Dendritic cell treated with granulocyte-macrophage colony-stimulating factor and Interleukin-4, amounts not matched to agents 40 ng/mL and 50 ng/mL, for 4 days (primary cell): ENCODE measurements at regions not wholly inside any gene's neighbourhood (a gene's known extent, or its start where the extent isn't known, plus 50 kb on each side); places are given as distances from the start of the nearest gene placed in this dataset.

Source experiments
- H3K27ac Mint-ChIP-seq: one replicate; pipeline ENCODE4 v1.8.0; 2022; ENCODE audit warnings: mild to moderate bottlenecking, mixed read lengths
- H3K27me3 Mint-ChIP-seq: one replicate; pipeline ENCODE4 v1.8.0; 2022; ENCODE audit warnings: mild to moderate bottlenecking, mixed read lengths
- H3K36me3 Mint-ChIP-seq: one replicate; pipeline ENCODE4 v1.8.0; 2022; ENCODE audit warnings: low read depth, mixed read lengths
- H3K4me1 Mint-ChIP-seq: one replicate; pipeline ENCODE4 v1.8.0; 2022; ENCODE audit warnings: low read depth, mixed read lengths
- H3K4me3 Mint-ChIP-seq: one replicate; pipeline ENCODE4 v1.8.0; 2022; ENCODE audit warnings: mild to moderate bottlenecking, moderate library complexity, mixed read lengths
- H3K9me3 Mint-ChIP-seq: one replicate; pipeline ENCODE4 v1.8.0; 2022; ENCODE audit warnings: mixed read lengths
- intact Hi-C: fragments of 100-400 bp; cut with micrococcal nuclease; formaldehyde crosslinking; loops from one replicate; pipeline ENCODE4 v1.15.0; 2022

DNA sequence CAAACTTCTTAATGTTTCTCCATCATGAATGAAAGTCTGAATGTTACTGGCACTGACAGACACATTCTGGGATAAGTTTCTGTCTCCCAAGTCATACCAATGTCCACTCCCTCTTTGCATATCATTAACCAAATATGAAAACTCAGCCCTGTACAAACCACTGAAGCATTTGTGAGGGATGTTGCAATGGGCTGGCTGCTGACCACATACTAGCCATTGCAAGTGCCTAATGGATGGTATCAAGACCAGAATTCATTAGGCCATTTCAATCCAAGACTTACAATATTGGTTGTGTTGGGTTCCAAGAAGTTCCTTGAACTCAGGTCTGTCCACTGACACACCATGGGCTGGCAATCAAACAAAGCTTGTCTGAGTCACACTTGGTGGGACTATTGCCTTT is 73.8 kb downstream of the CBLN2 start:
- Mint-ChIP-seq H3K27me3 (no peaks in the 10 kb centered on the region), H3K4me1 (no peaks in the 10 kb centered on the region), H3K9me3 (no peaks in the 10 kb centered on the region), H3K27ac (no peak overlapping the region), H3K4me3 (no peak overlapping the region), H3K36me3 (no peaks in the 10 kb centered on the region)
- intact Hi-C loops: no loop called here

DNA sequence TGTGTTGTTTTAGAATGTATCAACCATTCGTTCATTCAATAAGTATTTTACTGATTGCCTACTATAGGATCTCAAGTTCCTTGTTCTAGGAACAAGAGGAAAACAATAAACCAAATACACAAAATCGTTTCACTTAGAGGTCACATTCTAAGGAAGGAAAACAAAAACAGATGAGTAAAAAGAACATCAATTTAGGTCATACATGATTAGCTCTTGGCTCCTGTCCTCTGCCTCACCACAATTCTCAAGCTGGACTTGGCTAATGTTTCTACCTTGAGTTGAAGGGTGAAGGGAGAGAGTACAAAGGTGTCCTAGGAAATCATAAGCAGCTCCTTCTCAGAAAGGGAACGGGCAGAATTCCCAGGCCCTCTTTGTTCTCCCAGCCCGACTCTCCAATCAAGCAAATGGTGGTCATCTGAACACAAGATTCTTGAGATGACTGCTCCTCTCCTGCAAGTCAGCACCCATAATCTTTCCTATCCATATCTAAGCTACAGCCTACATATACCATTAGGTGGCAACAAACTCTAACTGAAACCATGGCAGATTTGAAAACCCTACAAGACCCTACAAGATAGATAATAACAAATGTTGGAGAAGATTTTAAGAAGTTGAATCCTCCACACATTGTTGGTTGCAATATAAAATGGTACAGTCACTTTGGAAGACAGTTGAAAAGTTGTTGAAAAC is 76.0 kb downstream of the CBLN2 start:
- Mint-ChIP-seq H3K36me3 (no peaks in the 10 kb centered on the region), H3K27me3 (no peaks in the 10 kb centered on the region)

GRCh38 chr18:72460210-72460680 is 83.9 kb downstream of the CBLN2 start:
- Mint-ChIP-seq H3K36me3 (no peaks in the 10 kb centered on the region), H3K27me3 (no peaks in the 10 kb centered on the region), H3K9me3 (no peaks in the 10 kb centered on the region), H3K4me1 (no peaks in the 10 kb centered on the region), H3K27ac (no peak overlapping the region), H3K4me3 (no peak overlapping the region)
- intact Hi-C loops: no loop called here

More for the DNA sequence above, 76.0 kb downstream of the CBLN2 start:
- H3K27ac Mint-ChIP-seq: no peak overlapping the region
- no peaks in the 10 kb centered on the region for H3K9me3 Mint-ChIP-seq
- H3K4me3 Mint-ChIP-seq: no peak overlapping the region
- no peaks in the 10 kb centered on the region for H3K4me1 Mint-ChIP-seq
- intact Hi-C loops: no loop called here

DNA sequence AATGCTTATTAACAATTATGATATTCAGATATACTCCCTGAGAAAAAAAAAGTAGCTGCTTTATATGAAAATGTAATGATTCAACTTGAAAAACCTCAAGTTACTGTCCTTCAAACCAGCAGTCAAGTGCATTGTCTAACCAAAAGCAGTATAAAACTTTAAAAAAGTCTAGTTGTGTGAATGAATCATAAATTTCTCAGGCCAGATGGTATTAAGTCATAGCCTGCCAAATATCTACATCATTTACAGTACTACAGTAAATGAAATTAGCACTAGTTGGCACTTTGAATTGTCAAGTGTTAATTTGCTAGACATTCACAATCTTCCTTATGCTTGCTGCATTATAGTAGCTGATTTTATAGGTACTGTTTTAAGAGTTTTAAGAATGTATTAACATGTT is 85.9 kb downstream of the CBLN2 start:
- intact Hi-C loops: no loop called here
- Mint-ChIP-seq H3K27ac (no peak overlapping the region), H3K36me3 (no peaks in the 10 kb centered on the region)

DNA sequence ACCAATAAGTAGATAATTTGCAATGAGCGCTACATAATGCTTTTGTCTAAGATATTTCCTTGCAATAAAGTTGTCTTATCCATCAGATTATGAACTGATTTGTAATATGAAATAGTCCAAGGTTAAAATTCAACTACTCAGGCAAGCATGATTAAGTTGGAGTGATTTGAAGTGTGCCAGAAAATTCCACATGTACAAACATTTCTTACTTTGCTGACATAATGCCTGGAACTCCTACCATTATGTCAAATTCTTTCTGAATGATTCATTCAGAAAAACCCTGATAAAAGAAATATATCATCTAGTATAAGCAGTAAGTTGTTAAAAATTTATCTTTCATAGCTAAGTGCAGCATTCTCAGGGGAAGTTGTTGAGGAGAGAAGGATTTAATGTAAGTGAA is 87.3 kb downstream of the CBLN2 start:
- Mint-ChIP-seq H3K4me3 (no peak overlapping the region), H3K27ac (no peak overlapping the region), H3K36me3 (no peaks in the 10 kb centered on the region), H3K4me1 (no peaks in the 10 kb centered on the region), H3K27me3 (no peaks in the 10 kb centered on the region), H3K9me3 (peaks cover 15% of the 10 kb centered on the region)
- intact Hi-C loops: no loop called here

More for the DNA sequence above, 85.9 kb downstream of the CBLN2 start:
- H3K4me3 Mint-ChIP-seq: no peak overlapping the region
- H3K27me3 Mint-ChIP-seq: no peaks in the 10 kb centered on the region
- peaks cover under 1% of the 10 kb centered on the region for H3K9me3 Mint-ChIP-seq
- H3K4me1 Mint-ChIP-seq: no peaks in the 10 kb centered on the region

GRCh38 chr18:72452328-72452727 is 91.8 kb downstream of the CBLN2 start:
- H3K27me3 Mint-ChIP-seq: no peaks in the 10 kb centered on the region
- no peak overlapping the region for H3K4me3 Mint-ChIP-seq
- no peak overlapping the region for H3K27ac Mint-ChIP-seq
- intact Hi-C loops: no loop called here
- no peaks in the 10 kb centered on the region for H3K4me1 Mint-ChIP-seq
- no peaks in the 10 kb centered on the region for H3K36me3 Mint-ChIP-seq
- peaks cover 27% of the 10 kb centered on the region for H3K9me3 Mint-ChIP-seq

GRCh38 chr18:72444798-72445155 is 99.4 kb downstream of the CBLN2 start:
- peaks cover 10% of the 10 kb centered on the region for H3K9me3 Mint-ChIP-seq
- H3K27me3 Mint-ChIP-seq: no peaks in the 10 kb centered on the region
- intact Hi-C loops: no loop called here
- no peaks in the 10 kb centered on the region for H3K4me1 Mint-ChIP-seq
- H3K4me3 Mint-ChIP-seq: no peak overlapping the region
- no peak overlapping the region for H3K27ac Mint-ChIP-seq
- H3K36me3 Mint-ChIP-seq: no peaks in the 10 kb centered on the region

DNA sequence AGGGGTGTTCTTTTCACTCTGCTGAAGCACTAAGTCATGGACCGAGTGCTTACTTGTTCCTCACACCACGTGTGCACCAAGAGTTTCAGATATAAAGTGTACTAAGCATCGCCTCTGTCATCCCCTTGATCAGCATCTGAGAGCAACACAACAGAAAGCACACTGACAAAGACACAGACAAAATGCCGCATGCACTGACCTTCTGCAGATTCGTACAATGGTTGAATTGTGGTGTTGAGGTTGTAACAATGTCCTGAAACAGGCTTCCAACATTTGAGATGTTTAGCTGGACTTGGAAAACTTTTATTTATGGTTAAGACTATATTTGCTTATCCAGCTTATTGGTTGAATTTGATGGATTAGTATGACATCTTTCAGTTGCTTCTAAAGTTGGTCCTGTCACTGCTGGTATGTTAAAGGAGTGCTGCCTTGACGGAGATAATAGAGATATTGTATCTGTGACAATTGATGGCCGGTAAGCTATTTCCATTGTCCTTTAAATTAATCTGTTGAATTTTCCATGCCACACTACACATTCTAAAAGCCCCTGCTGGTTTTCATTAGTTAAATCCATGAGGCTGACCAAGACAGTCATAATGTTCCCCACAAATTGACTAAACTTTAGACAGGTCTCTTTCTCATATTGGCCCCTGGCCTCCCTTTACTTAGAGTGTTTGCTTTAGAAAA is 99.9 kb downstream of the CBLN2 start:
- Mint-ChIP-seq H3K36me3 (no peaks in the 10 kb centered on the region), H3K27me3 (no peaks in the 10 kb centered on the region), H3K9me3 (peaks cover 4% of the 10 kb centered on the region), H3K4me3 (no peak overlapping the region), H3K4me1 (no peaks in the 10 kb centered on the region), H3K27ac (no peak overlapping the region)
- intact Hi-C loops: no loop called here

GRCh38 chr18:72436401-72436800 is 107.7 kb downstream of the CBLN2 start:
- no peak overlapping the region for H3K4me3 Mint-ChIP-seq
- no peaks in the 10 kb centered on the region for H3K9me3 Mint-ChIP-seq
- intact Hi-C loops: no loop called here
- H3K27ac Mint-ChIP-seq: no peak overlapping the region
- no peaks in the 10 kb centered on the region for H3K36me3 Mint-ChIP-seq
- H3K27me3 Mint-ChIP-seq: no peaks in the 10 kb centered on the region
- no peaks in the 10 kb centered on the region for H3K4me1 Mint-ChIP-seq

DNA sequence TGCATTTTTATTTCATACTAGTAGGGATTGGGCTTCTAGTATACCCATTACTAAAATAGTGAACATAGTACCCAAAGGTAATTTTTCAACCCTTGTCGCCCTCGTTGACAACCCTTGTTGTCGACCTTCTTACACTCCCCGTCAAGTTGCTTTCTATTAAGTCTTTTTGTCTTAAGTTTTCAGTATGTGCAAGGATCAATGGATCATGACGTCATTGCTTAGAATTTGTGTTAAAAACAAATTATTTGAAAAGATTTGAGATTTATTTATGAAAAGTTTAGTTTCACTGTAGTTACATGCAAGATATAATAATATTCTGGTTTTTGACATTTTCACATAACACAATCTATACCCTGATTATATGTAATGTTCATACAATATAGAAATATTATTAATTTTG is 110.4 kb downstream of the CBLN2 start:
- intact Hi-C loops: no loop called here
- no peaks in the 10 kb centered on the region for H3K4me1 Mint-ChIP-seq
- H3K27ac Mint-ChIP-seq: no peak overlapping the region
- peaks cover 22% of the 10 kb centered on the region for H3K9me3 Mint-ChIP-seq
- H3K36me3 Mint-ChIP-seq: no peaks in the 10 kb centered on the region
- H3K27me3 Mint-ChIP-seq: no peaks in the 10 kb centered on the region
- no peak overlapping the region for H3K4me3 Mint-ChIP-seq

- Mint-ChIP-seq H3K4me1 (no peaks in the 10 kb centered on the region), H3K4me3 (no peak overlapping the region), H3K36me3 (no peaks in the 10 kb centered on the region), H3K27me3 (no peaks in the 10 kb centered on the region), H3K27ac (no peak overlapping the region), H3K9me3 (peaks cover 27% of the 10 kb centered on the region)
- intact Hi-C loops: no loop called here
Measured at GRCh38 chr18:72427721-72428120, 116.4 kb downstream of the CBLN2 start.

DNA sequence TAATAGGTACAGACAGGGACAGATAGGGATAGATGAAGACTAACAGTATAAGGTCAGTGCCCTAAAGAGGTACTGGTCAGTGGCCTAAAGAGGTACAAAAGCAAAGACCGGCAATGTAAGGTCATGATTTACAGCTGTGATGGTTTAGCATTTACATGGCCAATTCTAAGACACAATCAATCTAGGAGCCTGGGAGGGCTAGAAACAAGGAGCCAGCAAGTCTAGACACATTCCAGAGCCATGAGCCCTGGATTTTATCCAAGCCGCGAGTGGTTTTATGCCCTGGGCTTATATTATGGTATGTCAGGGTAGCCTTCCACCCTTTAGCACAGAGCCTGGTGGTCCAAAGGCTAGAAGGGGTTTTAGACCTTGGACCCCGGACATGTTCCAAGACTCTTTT is 124.2 kb downstream of the CBLN2 start:
- no peak overlapping the region for H3K27ac Mint-ChIP-seq
- no peaks in the 10 kb centered on the region for H3K4me1 Mint-ChIP-seq
- H3K9me3 Mint-ChIP-seq: no peaks in the 10 kb centered on the region
- intact Hi-C loops: no loop called here
- no peak overlapping the region for H3K4me3 Mint-ChIP-seq
- H3K36me3 Mint-ChIP-seq: no peaks in the 10 kb centered on the region
- no peaks in the 10 kb centered on the region for H3K27me3 Mint-ChIP-seq

- Mint-ChIP-seq H3K4me1 (no peaks in the 10 kb centered on the region), H3K36me3 (no peaks in the 10 kb centered on the region), H3K4me3 (no peak overlapping the region), H3K9me3 (no peaks in the 10 kb centered on the region), H3K27me3 (no peaks in the 10 kb centered on the region), H3K27ac (no peak overlapping the region)
- intact Hi-C loops: no loop called here
Measured at GRCh38 chr18:72412927-72413326, 131.2 kb downstream of the CBLN2 start.

DNA sequence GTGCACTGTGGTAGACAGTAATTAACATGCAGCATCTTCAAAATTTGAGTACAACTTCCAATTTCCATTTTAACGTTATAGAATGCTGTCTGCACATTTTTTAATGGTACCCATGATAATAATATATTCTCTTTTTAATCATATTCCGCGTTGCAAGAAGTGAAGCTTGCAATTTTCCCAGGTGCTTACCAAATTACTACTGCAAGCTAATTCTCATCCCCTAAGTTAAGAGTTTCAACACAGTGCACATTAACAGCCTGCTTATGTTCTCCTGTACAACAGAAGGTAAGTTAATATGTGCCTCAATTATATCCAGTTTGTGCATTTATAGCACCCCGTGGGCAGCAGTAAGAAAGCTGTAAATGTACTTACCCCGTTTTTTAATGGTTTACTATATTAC is 132.9 kb downstream of the CBLN2 start:
- intact Hi-C loops: no loop called here
- no peaks in the 10 kb centered on the region for H3K4me1 Mint-ChIP-seq
- H3K4me3 Mint-ChIP-seq: no peak overlapping the region

DNA sequence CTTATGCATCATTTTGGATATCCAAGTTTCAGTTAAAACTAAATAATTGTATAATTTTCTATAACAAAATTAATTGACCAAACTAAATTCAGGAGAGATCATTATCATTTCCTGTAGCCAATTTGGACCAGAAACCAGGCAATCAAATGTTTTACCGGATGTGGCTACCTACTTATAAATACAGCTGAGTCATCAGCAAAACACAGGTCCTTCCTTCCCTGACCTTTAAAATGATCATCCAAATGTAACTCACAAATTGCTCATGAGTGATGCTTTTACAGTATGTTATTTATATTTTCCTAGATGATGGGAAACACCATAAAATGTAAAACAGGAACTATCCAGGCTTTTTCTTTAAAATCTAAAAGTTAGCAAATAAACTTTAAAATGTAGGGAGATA is 133.7 kb downstream of the CBLN2 start:
- intact Hi-C loops: no loop called here
- no peak overlapping the region for H3K27ac Mint-ChIP-seq
- no peaks in the 10 kb centered on the region for H3K4me1 Mint-ChIP-seq
- H3K36me3 Mint-ChIP-seq: no peaks in the 10 kb centered on the region
- H3K4me3 Mint-ChIP-seq: no peak overlapping the region
- no peaks in the 10 kb centered on the region for H3K27me3 Mint-ChIP-seq
- peaks cover 17% of the 10 kb centered on the region for H3K9me3 Mint-ChIP-seq

More for the DNA sequence above, 132.9 kb downstream of the CBLN2 start:
- no peaks in the 10 kb centered on the region for H3K36me3 Mint-ChIP-seq
- peaks cover 16% of the 10 kb centered on the region for H3K9me3 Mint-ChIP-seq
- no peaks in the 10 kb centered on the region for H3K27me3 Mint-ChIP-seq
- H3K27ac Mint-ChIP-seq: no peak overlapping the region
